HPDE6-E6E7 (cell line): ENCODE measurements at regions not wholly inside any gene's neighbourhood (a gene's known extent, or its start where the extent isn't known, plus 50 kb on each side); places are given as distances from the start of the nearest gene placed in this dataset.

Experiments
- DNase-seq: peaks from one replicate; pipeline ENCODE4 v3.0.0; 2011; ENCODE audit warnings: missing footprints; ENCODE audit errors: extremely low spot score

- DNase-seq = no peak
Measured at GRCh38 chr4:123987408-123987807, 590.8 kb downstream of the SPRY1 start.

GRCh38 chr4:123990310-123990870 is 593.8 kb downstream of the SPRY1 start:
- no peak for DNase-seq

GRCh38 chr4:123994917-123995316 is 598.3 kb downstream of the SPRY1 start:
- DNase-seq = no peak

- peak; percentile 46 for DNase-seq
Measured at GRCh38 chr4:123995936-123996335, 599.3 kb downstream of the SPRY1 start.

- no peak for DNase-seq
Measured at GRCh38 chr4:123996718-123997510, 600.3 kb downstream of the SPRY1 start.

GRCh38 chr4:123997776-123998449 is 601.3 kb downstream of the SPRY1 start:
- no peak for DNase-seq

- no peak for DNase-seq
Measured at GRCh38 chr4:124000233-124000632, 603.6 kb downstream of the SPRY1 start.

- no peak for DNase-seq
Measured at GRCh38 chr4:124015766-124016165, 619.2 kb downstream of the SPRY1 start.

GRCh38 chr4:124017185-124017785 is 620.7 kb downstream of the SPRY1 start:
- DNase-seq = no peak

- DNase-seq = no peak
Measured at GRCh38 chr4:124018383-124019317, 622.1 kb downstream of the SPRY1 start.

GRCh38 chr4:124019749-124020549 is 623.4 kb downstream of the SPRY1 start:
- DNase-seq = no peak

- no peak for DNase-seq
Measured at GRCh38 chr4:124025000-124025399, 628.4 kb downstream of the SPRY1 start.

GRCh38 chr4:124025428-124025827 is 628.8 kb downstream of the SPRY1 start:
- no peak for DNase-seq

GRCh38 chr4:124028182-124028581 is 631.6 kb downstream of the SPRY1 start:
- no peak for DNase-seq

- no peak for DNase-seq
Measured at GRCh38 chr4:124030147-124030546, 633.6 kb downstream of the SPRY1 start.

- DNase-seq = no peak
Measured at GRCh38 chr4:124032035-124032434, 635.4 kb downstream of the SPRY1 start.

- DNase-seq = no peak
Measured at GRCh38 chr4:124035364-124036041, 638.9 kb downstream of the SPRY1 start.

- DNase-seq = no peak
Measured at GRCh38 chr4:124037236-124037635, 640.6 kb downstream of the SPRY1 start.

GRCh38 chr4:124044330-124044729 is 647.7 kb downstream of the SPRY1 start:
- DNase-seq = no peak

GRCh38 chr4:124044867-124045266 is 648.3 kb downstream of the SPRY1 start:
- no peak for DNase-seq
